ENCODE measurements at regions not wholly inside any gene's neighbourhood (a gene's known extent, or its start where the extent isn't known, plus 50 kb on each side); places are given as distances from the start of the nearest gene placed in this dataset.

GRCh38 chr5:121031491-121031890, 567.4 kb downstream of the PRR16 start:
- DNase-seq: no peak
- in situ Hi-C loops (cut with MboI; ENCODE audit: low pct_ligation_motif_present in 1 of 4, low pct_unique_long_range_greater_than_20kb in 1 of 4, low sequenced_read_pairs in 3 of 4) (no loop called here), intact Hi-C loops (cut with DNase I; ENCODE audit: low total_unique reads) (no loop called here)
- Histone ChIP-seq H3K27ac (no peak overlapping the region), H3K4me3 (no peak overlapping the region), H3K4me1 (no peaks in the 10 kb centered on the region), H3K27me3 (no peaks in the 10 kb centered on the region), H3K36me3 (no peaks in the 10 kb centered on the region), H3K9me3 (no peaks in the 10 kb centered on the region)
- no peak for TF ChIP-seq EP300 (IDR thresholded peaks at IDR 0.05; ENCODE audit: low read depth)
- no peak for TF ChIP-seq POLR2AphosphoS5 (IDR thresholded peaks at IDR 0.05)
- 66 to 73% methylated on average over 1 to 3 of the region's 3 CpGs for WGBS, 2 donors (ENCODE audit: low coverage in 1 of 2)

GRCh38 chr5:121033334-121033733, 569.2 kb downstream of the PRR16 start:
- Histone ChIP-seq H3K36me3 (no peaks in the 10 kb centered on the region), H3K4me1 (no peaks in the 10 kb centered on the region), H3K9me3 (no peaks in the 10 kb centered on the region), H3K4me3 (no peak overlapping the region), H3K27me3 (no peaks in the 10 kb centered on the region), H3K27ac (no peak overlapping the region)
- no peak for DNase-seq
- in situ Hi-C loops (cut with MboI; ENCODE audit: low pct_ligation_motif_present in 1 of 4, low pct_unique_long_range_greater_than_20kb in 1 of 4, low sequenced_read_pairs in 3 of 4) (no loop called here), intact Hi-C loops (cut with DNase I; ENCODE audit: low total_unique reads) (no loop called here)
- TF ChIP-seq CTCF (IDR thresholded peaks at IDR 0.05) (no peak), POLR2A (IDR thresholded peaks at IDR 0.05) (no peak), POLR2AphosphoS5 (IDR thresholded peaks at IDR 0.05) (no peak), EP300 (IDR thresholded peaks at IDR 0.05; ENCODE audit: low read depth) (no peak)

GRCh38 chr5:121038438-121038837, 574.3 kb downstream of the PRR16 start:
- no peaks in the 10 kb centered on the region for H3K4me1 ChIP-seq
- H3K27me3 ChIP-seq: no peaks in the 10 kb centered on the region
- H3K36me3 ChIP-seq: no peaks in the 10 kb centered on the region
- no peak for TF ChIP-seq CTCF (IDR thresholded peaks at IDR 0.05)
- TF ChIP-seq POLR2A (IDR thresholded peaks at IDR 0.05): no peak
- in situ Hi-C loops (cut with MboI; ENCODE audit: low pct_ligation_motif_present in 1 of 4, low pct_unique_long_range_greater_than_20kb in 1 of 4, low sequenced_read_pairs in 3 of 4) (no loop called here), intact Hi-C loops (cut with DNase I; ENCODE audit: low total_unique reads) (no loop called here)
- 61 to 69% methylated on average over 4 of the region's 4 CpGs for WGBS, 2 donors (ENCODE audit: low coverage in 1 of 2)
- no peaks in the 10 kb centered on the region for H3K9me3 ChIP-seq
- no peak overlapping the region for H3K27ac ChIP-seq
- no peak for DNase-seq
- H3K4me3 ChIP-seq: no peak overlapping the region

GRCh38 chr5:121049971-121050370, 585.9 kb downstream of the PRR16 start:
- Histone ChIP-seq H3K27ac (no peak overlapping the region), H3K4me1 (no peaks in the 10 kb centered on the region), H3K36me3 (no peaks in the 10 kb centered on the region), H3K9me3 (no peaks in the 10 kb centered on the region), H3K27me3 (no peaks in the 10 kb centered on the region), H3K4me3 (no peak overlapping the region)
- no peak for TF ChIP-seq EP300 (IDR thresholded peaks at IDR 0.05; ENCODE audit: low read depth)
- no peak for TF ChIP-seq POLR2AphosphoS5 (IDR thresholded peaks at IDR 0.05)
- no peak for TF ChIP-seq CTCF (IDR thresholded peaks at IDR 0.05)
- no peak for TF ChIP-seq POLR2A (IDR thresholded peaks at IDR 0.05)
- intact Hi-C loops (cut with DNase I; ENCODE audit: low total_unique reads): no loop called here
- no peak for DNase-seq
- in situ Hi-C loops (cut with MboI; ENCODE audit: low pct_ligation_motif_present in 1 of 4, low pct_unique_long_range_greater_than_20kb in 1 of 4, low sequenced_read_pairs in 3 of 4): no loop called here

GRCh38 chr5:121053055-121053985, 589.2 kb downstream of the PRR16 start:
- in situ Hi-C loops (cut with MboI; ENCODE audit: low pct_ligation_motif_present in 1 of 4, low pct_unique_long_range_greater_than_20kb in 1 of 4, low sequenced_read_pairs in 3 of 4): no loop called here
- Histone ChIP-seq H3K4me1 (no peaks in the 10 kb centered on the region), H3K4me3 (no peak overlapping the region), H3K9me3 (no peaks in the 10 kb centered on the region), H3K27ac (no peak overlapping the region), H3K27me3 (no peaks in the 10 kb centered on the region), H3K36me3 (no peaks in the 10 kb centered on the region)
- intact Hi-C loops (cut with DNase I; ENCODE audit: low total_unique reads): no loop called here
- DNase-seq: no peak
- 58 to 59% methylated on average over 5 of the region's 5 CpGs for WGBS, 2 donors (ENCODE audit: low coverage in 1 of 2)
- no peak for TF ChIP-seq POLR2AphosphoS5 (IDR thresholded peaks at IDR 0.05)
- TF ChIP-seq CTCF (IDR thresholded peaks at IDR 0.05): no peak
- no peak for TF ChIP-seq POLR2A (IDR thresholded peaks at IDR 0.05)
- no peak for TF ChIP-seq EP300 (IDR thresholded peaks at IDR 0.05; ENCODE audit: low read depth)

All from transverse colon (tissue), 4 donors.